ENCODE measurements at regions not wholly inside any gene's neighbourhood (a gene's known extent, or its start where the extent isn't known, plus 50 kb on each side); places are given as distances from the start of the nearest gene placed in this dataset.

- TF ChIP-seq, protein P1, sequence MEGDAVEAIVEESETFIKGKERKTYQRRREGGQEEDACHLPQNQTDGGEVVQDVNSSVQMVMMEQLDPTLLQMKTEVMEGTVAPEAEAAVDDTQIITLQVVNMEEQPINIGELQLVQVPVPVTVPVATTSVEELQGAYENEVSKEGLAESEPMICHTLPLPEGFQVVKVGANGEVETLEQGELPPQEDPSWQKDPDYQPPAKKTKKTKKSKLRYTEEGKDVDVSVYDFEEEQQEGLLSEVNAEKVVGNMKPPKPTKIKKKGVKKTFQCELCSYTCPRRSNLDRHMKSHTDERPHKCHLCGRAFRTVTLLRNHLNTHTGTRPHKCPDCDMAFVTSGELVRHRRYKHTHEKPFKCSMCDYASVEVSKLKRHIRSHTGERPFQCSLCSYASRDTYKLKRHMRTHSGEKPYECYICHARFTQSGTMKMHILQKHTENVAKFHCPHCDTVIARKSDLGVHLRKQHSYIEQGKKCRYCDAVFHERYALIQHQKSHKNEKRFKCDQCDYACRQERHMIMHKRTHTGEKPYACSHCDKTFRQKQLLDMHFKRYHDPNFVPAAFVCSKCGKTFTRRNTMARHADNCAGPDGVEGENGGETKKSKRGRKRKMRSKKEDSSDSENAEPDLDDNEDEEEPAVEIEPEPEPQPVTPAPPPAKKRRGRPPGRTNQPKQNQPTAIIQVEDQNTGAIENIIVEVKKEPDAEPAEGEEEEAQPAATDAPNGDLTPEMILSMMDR (IDR thresholded peaks at IDR 0.05) = no peak
- TF ChIP-seq EP300 (IDR thresholded peaks at IDR 0.05) (no peak), POLR2A (IDR thresholded peaks at IDR 0.05) (no peak)
These were observed 455.6 kb downstream of the MAFB start for GRCh38 chr20:40233406-40233805.

All from stomach (tissue), 4 donors.